DND-41 (cell line): ENCODE measurements at regions not wholly inside any gene's neighbourhood (a gene's known extent, or its start where the extent isn't known, plus 50 kb on each side); places are given as distances from the start of the nearest gene placed in this dataset.

Experiments used
- ATAC-seq: fragments of 200-7000 bp; cut with Tn5 transposase; 3 replicates; pipeline ENCODE4 v1.9.1; 2021; ENCODE audit warnings: low read depth; ENCODE audit not compliant: insufficient read depth
- DNase-seq: peaks from one replicate; pipeline ENCODE4 v3.0.0-alpha.2; 2020
- H2AFZ ChIP-seq: 2 replicates; pipeline ENCODE4 v1.6.0; 2012; ENCODE audit warnings: low read depth, low read length
- H3K27ac ChIP-seq: 2 replicates; pipeline ENCODE4 v1.5.1; 2012; ENCODE audit warnings: low read length, inconsistent platforms
- H3K27me3 ChIP-seq: fragments of 200-600 bp; sonication (generic); 2 replicates; pipeline ENCODE4 v1.6.0; 2012; ENCODE audit warnings: low read length, mild to moderate bottlenecking, inconsistent platforms; ENCODE audit not compliant: insufficient read depth, poor library complexity
- H3K36me3 ChIP-seq: 2 replicates; pipeline ENCODE4 v1.5.1; 2012; ENCODE audit warnings: low read length, inconsistent platforms; ENCODE audit not compliant: insufficient read depth
- H3K4me1 ChIP-seq: 2 replicates; pipeline ENCODE4 v1.5.1; 2012; ENCODE audit warnings: mild to moderate bottlenecking, low read length; ENCODE audit not compliant: insufficient read depth
- H3K4me2 ChIP-seq: 2 replicates; pipeline ENCODE4 v1.6.0; 2012; ENCODE audit warnings: mild to moderate bottlenecking, moderate library complexity, low read length, inconsistent platforms; ENCODE audit not compliant: insufficient read depth
- H3K4me3 ChIP-seq, 2 experiments: fragments of 200-600 bp in 1 of 2; shearing (Covaris generic) in 1 of 2; 2 replicates each; pipeline ENCODE4 v1.5.1; 2012 to 2016; ENCODE audit warnings: inconsistent platforms in 2 of 2, low read length in 2 of 2, mild to moderate bottlenecking in 2 of 2, low read depth in 1 of 2, moderate library complexity in 1 of 2
- H3K79me2 ChIP-seq: 2 replicates; pipeline ENCODE4 v1.6.0; 2012; ENCODE audit warnings: low read length, inconsistent platforms; ENCODE audit not compliant: insufficient read depth
- H3K9ac ChIP-seq: 2 replicates; pipeline ENCODE4 v1.6.0; 2012; ENCODE audit warnings: low read depth, mild to moderate bottlenecking, inconsistent platforms, low read length, moderate library complexity
- H3K9me3 ChIP-seq: 2 replicates; pipeline ENCODE4 v1.5.1; 2012; ENCODE audit warnings: low read length, moderate library complexity, mild to moderate bottlenecking, inconsistent platforms; ENCODE audit not compliant: insufficient read depth, severe bottlenecking
- H4K20me1 ChIP-seq: 2 replicates; pipeline ENCODE4 v1.6.0; 2012; ENCODE audit warnings: low read length; ENCODE audit not compliant: insufficient read depth
- EZH2 ChIP-seq: IDR thresholded peaks from 3 replicates; pipeline ENCODE4 v1.6.1; 2012; ENCODE audit warnings: borderline replicate concordance, low read depth, mild to moderate bottlenecking, moderate library complexity, low read length, inconsistent platforms; ENCODE audit not compliant: severe bottlenecking
- TF ChIP-seq, protein P1 (sequence below): IDR thresholded peaks from 2 replicates; pipeline ENCODE4 v1.5.1; 2012; ENCODE audit warnings: borderline replicate concordance, low read length, moderate library complexity, mild to moderate bottlenecking; ENCODE audit not compliant: poor library complexity, severe bottlenecking; ENCODE audit errors: extremely low read depth

DNA sequence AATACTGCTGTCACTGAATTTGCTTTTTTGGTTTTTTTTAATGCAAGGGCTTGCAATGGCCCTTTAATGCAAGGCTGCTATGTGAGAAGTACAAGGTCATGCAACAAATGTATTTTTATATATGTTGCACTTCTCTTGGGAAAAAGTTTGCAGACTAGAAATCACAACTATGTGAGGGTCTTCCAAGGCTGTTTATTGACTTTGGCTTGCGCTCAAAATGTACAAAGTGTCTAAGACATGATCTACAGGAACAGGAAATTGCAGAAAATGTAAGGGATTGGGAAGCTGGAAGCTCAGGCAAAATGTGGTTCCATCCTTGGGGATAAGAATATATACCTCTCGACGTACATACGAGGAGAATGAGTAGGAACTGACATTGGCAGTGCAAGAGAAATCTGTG, 92.2 kb upstream of the F13A1 start:
- Histone ChIP-seq H3K9me3 (no peaks in the 10 kb centered on the region), H3K27ac (no peak overlapping the region), H3K79me2 (no peaks in the 10 kb centered on the region), H3K4me2 (no peak overlapping the region), H3K36me3 (no peaks in the 10 kb centered on the region), H3K4me3 (no peak overlapping the region), H3K4me1 (no peaks in the 10 kb centered on the region), H4K20me1 (no peaks in the 10 kb centered on the region), H3K27me3 (peaks cover 6% of the 10 kb centered on the region), H2AFZ (no peak overlapping the region), H3K9ac (no peak overlapping the region)
- DNase-seq (no peak), ATAC-seq (no peak)
- TF ChIP-seq EZH2, result no peak
- TF ChIP-seq, protein P1, sequence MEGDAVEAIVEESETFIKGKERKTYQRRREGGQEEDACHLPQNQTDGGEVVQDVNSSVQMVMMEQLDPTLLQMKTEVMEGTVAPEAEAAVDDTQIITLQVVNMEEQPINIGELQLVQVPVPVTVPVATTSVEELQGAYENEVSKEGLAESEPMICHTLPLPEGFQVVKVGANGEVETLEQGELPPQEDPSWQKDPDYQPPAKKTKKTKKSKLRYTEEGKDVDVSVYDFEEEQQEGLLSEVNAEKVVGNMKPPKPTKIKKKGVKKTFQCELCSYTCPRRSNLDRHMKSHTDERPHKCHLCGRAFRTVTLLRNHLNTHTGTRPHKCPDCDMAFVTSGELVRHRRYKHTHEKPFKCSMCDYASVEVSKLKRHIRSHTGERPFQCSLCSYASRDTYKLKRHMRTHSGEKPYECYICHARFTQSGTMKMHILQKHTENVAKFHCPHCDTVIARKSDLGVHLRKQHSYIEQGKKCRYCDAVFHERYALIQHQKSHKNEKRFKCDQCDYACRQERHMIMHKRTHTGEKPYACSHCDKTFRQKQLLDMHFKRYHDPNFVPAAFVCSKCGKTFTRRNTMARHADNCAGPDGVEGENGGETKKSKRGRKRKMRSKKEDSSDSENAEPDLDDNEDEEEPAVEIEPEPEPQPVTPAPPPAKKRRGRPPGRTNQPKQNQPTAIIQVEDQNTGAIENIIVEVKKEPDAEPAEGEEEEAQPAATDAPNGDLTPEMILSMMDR, result no peak

DNA sequence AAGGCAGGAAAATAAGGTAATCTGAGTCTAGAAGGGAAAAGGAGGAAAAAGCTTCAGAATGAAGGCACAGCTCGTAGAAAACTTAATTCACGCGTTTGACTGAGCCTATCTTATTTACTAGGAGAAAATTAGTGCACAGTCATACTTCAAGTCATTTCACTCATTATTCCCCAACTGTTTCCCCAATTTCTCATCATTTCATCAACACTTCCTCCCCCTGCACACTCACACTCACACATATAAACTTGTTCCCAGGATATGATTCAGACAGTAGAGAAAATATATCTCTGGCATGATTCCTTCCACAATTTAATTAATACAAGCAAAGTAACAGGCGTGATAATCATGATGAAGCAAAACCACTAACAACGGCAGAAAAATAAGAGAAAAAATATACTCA, 94.5 kb upstream of the F13A1 start:
- H3K36me3 ChIP-seq, result no peaks in the 10 kb centered on the region
- no peaks in the 10 kb centered on the region for H3K4me1 ChIP-seq
- H3K4me3 ChIP-seq, result no peak overlapping the region
- TF ChIP-seq EZH2, result no peak
- TF ChIP-seq, protein P1, result no peak
- H3K27ac ChIP-seq, result no peak overlapping the region
- H2AFZ ChIP-seq, result no peak overlapping the region
- H3K9me3 ChIP-seq, result no peaks in the 10 kb centered on the region
- no peak overlapping the region for H3K9ac ChIP-seq
- H3K27me3 ChIP-seq, result peaks cover 6% of the 10 kb centered on the region
- H3K4me2 ChIP-seq, result no peak overlapping the region
- no peaks in the 10 kb centered on the region for H3K79me2 ChIP-seq
- DNase-seq (no peak), ATAC-seq (no peak)
- no peaks in the 10 kb centered on the region for H4K20me1 ChIP-seq

DNA sequence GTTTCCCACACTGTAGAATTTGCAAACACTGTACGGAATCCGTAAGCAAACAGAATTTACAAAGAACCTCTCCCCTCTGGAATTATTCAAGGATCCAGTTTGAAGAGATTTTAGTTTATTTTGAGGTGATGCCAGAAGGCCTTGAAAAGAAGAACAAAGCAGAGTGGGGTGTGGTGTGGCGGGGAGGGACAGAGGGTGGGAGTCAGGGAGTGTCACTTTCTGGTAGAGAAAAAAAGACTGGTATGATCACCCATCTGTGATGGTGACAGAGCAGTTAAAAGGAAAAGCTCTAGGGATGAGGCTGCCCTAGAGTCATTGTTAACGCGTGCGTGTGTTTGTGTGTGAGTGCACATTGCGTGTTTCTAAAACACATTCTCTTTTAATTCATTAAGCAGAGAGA, 97.0 kb upstream of the F13A1 start:
- DNase-seq, result no peak
- no peaks in the 10 kb centered on the region for H3K36me3 ChIP-seq

More for the DNA sequence above, 97.0 kb upstream of the F13A1 start:
- Histone ChIP-seq H3K27ac (no peak overlapping the region), H3K4me1 (no peaks in the 10 kb centered on the region), H3K4me3 (no peak overlapping the region), H3K79me2 (no peaks in the 10 kb centered on the region), H2AFZ (no peak overlapping the region), H3K9ac (no peak overlapping the region), H4K20me1 (no peaks in the 10 kb centered on the region), H3K27me3 (peaks cover 6% of the 10 kb centered on the region), H3K9me3 (no peaks in the 10 kb centered on the region), H3K4me2 (no peak overlapping the region)
- TF ChIP-seq EZH2, result no peak
- TF ChIP-seq, protein P1, result no peak
- no peak for ATAC-seq
